ENCODE measurements at regions not wholly inside any gene's neighbourhood (a gene's known extent, or its start where the extent isn't known, plus 50 kb on each side); places are given as distances from the start of the nearest gene placed in this dataset.

GRCh38 chr9:135002802-135003201 is 84.7 kb upstream of the OLFM1 start:
- ChIA-PET POLR2A (no interaction called here), CTCF (no interaction called here)
- no peak for TF ChIP-seq CTCF (IDR thresholded peaks at IDR 0.05; ENCODE audit: insufficient read depth, low read length, missing control alignments)
- no peak for DNase-seq (ENCODE audit: low read depth, low spot score)
- no peak overlapping the region for H3K4me3 ChIP-seq (ENCODE audit: low read depth, low read length)

- TF ChIP-seq CTCF (IDR thresholded peaks at IDR 0.05; ENCODE audit: insufficient read depth, low read length, missing control alignments) = no peak
- CTCF ChIA-PET = no interaction called here
- no peak for DNase-seq (ENCODE audit: low read depth, low spot score)
- H3K4me3 ChIP-seq (ENCODE audit: low read depth, low read length) = no peak overlapping the region
- POLR2A ChIA-PET = no interaction called here
Observed at GRCh38 chr9:135004772-135005171, 82.7 kb upstream of the OLFM1 start.

- no peak overlapping the region for H3K4me3 ChIP-seq (ENCODE audit: low read depth, low read length)
- TF ChIP-seq CTCF (IDR thresholded peaks at IDR 0.05; ENCODE audit: insufficient read depth, low read length, missing control alignments) = no peak
- ChIA-PET CTCF (interaction anchor here (1.1 kb wide), 1 partner anchor 10 kb away, joined by 3 read pairs; no protein-coding TSS in a partner anchor), POLR2A (no interaction called here)
- no peak for DNase-seq (ENCODE audit: low read depth, low spot score)
Observed at GRCh38 chr9:135006911-135007570, 80.4 kb upstream of the OLFM1 start.

- POLR2A ChIA-PET = no interaction called here
- H3K4me3 ChIP-seq (ENCODE audit: low read depth, low read length) = no peak overlapping the region
- TF ChIP-seq CTCF (IDR thresholded peaks at IDR 0.05; ENCODE audit: insufficient read depth, low read length, missing control alignments) = no peak
- DNase-seq (ENCODE audit: low read depth, low spot score) = no peak
- CTCF ChIA-PET = interaction anchor here (1.1 kb wide), 1 partner anchor 11 kb away, joined by 3 read pairs; no protein-coding TSS in a partner anchor
Observed at GRCh38 chr9:135007601-135008000, 79.9 kb upstream of the OLFM1 start.

- H3K4me3 ChIP-seq (ENCODE audit: low read depth, low read length) = no peak overlapping the region
- ChIA-PET POLR2A (no interaction called here), CTCF (no interaction called here)
- no peak for TF ChIP-seq CTCF (IDR thresholded peaks at IDR 0.05; ENCODE audit: insufficient read depth, low read length, missing control alignments)
- no peak for DNase-seq (ENCODE audit: low read depth, low spot score)
Observed at GRCh38 chr9:135008416-135008815, 79.1 kb upstream of the OLFM1 start.

GRCh38 chr9:135009051-135009560 is 78.4 kb upstream of the OLFM1 start:
- H3K4me3 ChIP-seq (ENCODE audit: low read depth, low read length) = no peak overlapping the region
- CTCF ChIA-PET = no interaction called here

More at GRCh38 chr9:135009051-135009560, 78.4 kb upstream of the OLFM1 start:
- no peak for DNase-seq (ENCODE audit: low read depth, low spot score)
- TF ChIP-seq CTCF (IDR thresholded peaks at IDR 0.05; ENCODE audit: insufficient read depth, low read length, missing control alignments) = no peak
- POLR2A ChIA-PET = no interaction called here
